SK-N-SH (cell line): ENCODE measurements at regions not wholly inside any gene's neighbourhood (a gene's known extent, or its start where the extent isn't known, plus 50 kb on each side); places are given as distances from the start of the nearest gene placed in this dataset.

Experiments used
- CTCF ChIP-seq: fragments of 200-600 bp; sonication (generic); IDR thresholded peaks from 2 replicates; pipeline ENCODE4 v1.6.1; 2017; ENCODE audit warnings: antibody characterized with exemption, mild to moderate bottlenecking, moderate library complexity
- EP300 ChIP-seq, 2 experiments: IDR thresholded peaks; 2 replicates each; pipeline versions ENCODE4 v1.4.0 to v1.6.1; 2012; ENCODE audit warnings: borderline replicate concordance in 1 of 2, low read depth in 1 of 2, low read length in 1 of 2
- JUND ChIP-seq: IDR thresholded peaks from 2 replicates; pipeline ENCODE4 v1.4.0; 2012
- MXI1 ChIP-seq: IDR thresholded peaks from 2 replicates; pipeline ENCODE4 v1.6.1; 2012; ENCODE audit warnings: mild to moderate bottlenecking, low read depth, low read length, improper control_type of control experiment
- NFIC ChIP-seq: IDR thresholded peaks from 2 replicates; pipeline ENCODE4 v1.4.0; 2012; ENCODE audit warnings: borderline replicate concordance
- POLR2AphosphoS5 ChIP-seq: IDR thresholded peaks from 2 replicates; pipeline ENCODE4 v1.6.1; 2012; ENCODE audit warnings: low read depth, low read length
- REST ChIP-seq: IDR thresholded peaks from 2 replicates; pipeline ENCODE4 v1.6.1; 2012; ENCODE audit warnings: mild to moderate bottlenecking, low read depth, low read length, moderate library complexity
- TEAD4 ChIP-seq: IDR thresholded peaks from 2 replicates; pipeline ENCODE4 v1.4.0; 2012; ENCODE audit warnings: mild to moderate bottlenecking, borderline replicate concordance; ENCODE audit not compliant: insufficient read depth
- USF1 ChIP-seq: IDR thresholded peaks from 2 replicates; pipeline ENCODE4 v1.4.0; 2012; ENCODE audit warnings: low read depth, borderline replicate concordance
- ZBTB33 ChIP-seq: IDR thresholded peaks from 2 replicates; pipeline ENCODE4 v1.4.0; 2012; ENCODE audit warnings: low read depth, borderline replicate concordance

GRCh38 chr7:21314954-21315353 is 112.9 kb upstream of the SP4 start:
- TF ChIP-seq POLR2AphosphoS5 (no peak), ZBTB33 (no peak), NFIC (no peak), EP300 (IDR thresholded peaks at IDR 0.05; ENCODE audit: borderline replicate concordance in 1 of 2, low read depth in 1 of 2, low read length in 1 of 2) (no peak), CTCF (no peak), MXI1 (no peak), JUND (no peak), USF1 (no peak), TEAD4 (no peak), REST (no peak)
